ENCODE measurements at regions not wholly inside any gene's neighbourhood (a gene's known extent, or its start where the extent isn't known, plus 50 kb on each side); places are given as distances from the start of the nearest gene placed in this dataset.

DNA sequence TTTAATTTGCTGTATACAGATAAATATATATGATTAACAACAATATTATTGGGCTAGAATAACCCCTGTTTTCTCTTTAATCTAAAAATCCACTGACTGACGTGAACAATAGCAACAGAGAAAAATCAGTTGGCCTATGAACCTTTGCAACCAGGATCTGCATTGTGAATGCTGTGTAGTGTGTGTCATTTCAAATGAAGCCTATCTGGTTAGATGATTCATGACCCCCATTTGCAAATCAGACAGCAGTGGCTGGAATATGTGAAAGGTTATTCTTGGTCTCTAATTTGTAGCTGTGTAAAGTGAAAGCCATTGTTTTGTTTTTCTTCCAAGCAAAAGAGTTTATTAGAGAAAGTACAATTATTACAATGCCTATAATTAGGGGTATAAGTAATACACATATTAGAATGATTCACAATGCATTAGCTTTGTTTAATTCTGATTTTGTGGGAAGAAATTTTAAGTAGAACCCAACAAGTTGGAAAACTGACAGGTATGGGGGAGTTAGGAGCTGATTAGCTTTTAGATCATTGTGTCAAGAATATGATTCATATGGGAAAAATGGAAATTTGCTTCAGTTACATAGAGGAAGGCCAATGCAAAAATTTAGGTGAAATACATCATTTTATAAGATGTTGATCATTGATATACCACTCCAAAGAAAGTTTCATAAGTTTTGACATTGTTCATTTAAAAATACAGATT is 1362.2 kb upstream of the TMEFF2 start:
- TF ChIP-seq, protein P1, sequence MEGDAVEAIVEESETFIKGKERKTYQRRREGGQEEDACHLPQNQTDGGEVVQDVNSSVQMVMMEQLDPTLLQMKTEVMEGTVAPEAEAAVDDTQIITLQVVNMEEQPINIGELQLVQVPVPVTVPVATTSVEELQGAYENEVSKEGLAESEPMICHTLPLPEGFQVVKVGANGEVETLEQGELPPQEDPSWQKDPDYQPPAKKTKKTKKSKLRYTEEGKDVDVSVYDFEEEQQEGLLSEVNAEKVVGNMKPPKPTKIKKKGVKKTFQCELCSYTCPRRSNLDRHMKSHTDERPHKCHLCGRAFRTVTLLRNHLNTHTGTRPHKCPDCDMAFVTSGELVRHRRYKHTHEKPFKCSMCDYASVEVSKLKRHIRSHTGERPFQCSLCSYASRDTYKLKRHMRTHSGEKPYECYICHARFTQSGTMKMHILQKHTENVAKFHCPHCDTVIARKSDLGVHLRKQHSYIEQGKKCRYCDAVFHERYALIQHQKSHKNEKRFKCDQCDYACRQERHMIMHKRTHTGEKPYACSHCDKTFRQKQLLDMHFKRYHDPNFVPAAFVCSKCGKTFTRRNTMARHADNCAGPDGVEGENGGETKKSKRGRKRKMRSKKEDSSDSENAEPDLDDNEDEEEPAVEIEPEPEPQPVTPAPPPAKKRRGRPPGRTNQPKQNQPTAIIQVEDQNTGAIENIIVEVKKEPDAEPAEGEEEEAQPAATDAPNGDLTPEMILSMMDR (IDR thresholded peaks at IDR 0.05), result no peak
- no peak for TF ChIP-seq POLR2A (IDR thresholded peaks at IDR 0.05)
